OCI-LY1 (cell line): ENCODE measurements at regions not wholly inside any gene's neighbourhood (a gene's known extent, or its start where the extent isn't known, plus 50 kb on each side); places are given as distances from the start of the nearest gene placed in this dataset.
"Not testable (repeated sequence)": the region's sequence is repeated elsewhere in the genome, so short reads cannot be mapped to it uniquely, and the experiment has no call there.

ENCODE experiments used
- H2AFZ ChIP-seq: fragments of 200-600 bp; sonication (generic), shearing (Covaris generic); 2 replicates; pipeline ENCODE4 v1.6.0; 2014; ENCODE audit warnings: antibody characterized with exemption, mild to moderate bottlenecking, low read length
- H3F3A ChIP-seq: fragments of 200-600 bp; sonication (generic), shearing (Covaris generic); 2 replicates; pipeline ENCODE4 v1.6.0; 2014; ENCODE audit warnings: mild to moderate bottlenecking, antibody characterized with exemption, low read length, moderate library complexity; ENCODE audit not compliant: insufficient read depth
- H3K27ac ChIP-seq: fragments of 200-600 bp; sonication (generic); 2 replicates; pipeline ENCODE4 v1.5.1; 2014; ENCODE audit warnings: low read length, mixed run types, mild to moderate bottlenecking, low read depth; ENCODE audit not compliant: poor library complexity, severe bottlenecking
- H3K27me3 ChIP-seq: fragments of 200-600 bp; sonication (generic); 2 replicates; pipeline ENCODE4 v1.6.0; 2014; ENCODE audit warnings: antibody characterized with exemption, mild to moderate bottlenecking, low read length, moderate library complexity; ENCODE audit not compliant: insufficient read depth
- H3K36me3 ChIP-seq: fragments of 200-600 bp; sonication (generic); 2 replicates; pipeline ENCODE4 v1.6.1; 2014; ENCODE audit warnings: mild to moderate bottlenecking, antibody characterized with exemption, low read length, moderate library complexity, mixed read lengths; ENCODE audit not compliant: insufficient read depth
- H3K4me1 ChIP-seq: fragments of 200-600 bp; sonication (generic); 2 replicates; pipeline ENCODE4 v1.5.1; 2014; ENCODE audit warnings: mild to moderate bottlenecking, low read length, moderate library complexity; ENCODE audit not compliant: insufficient read depth, severe bottlenecking
- H3K4me2 ChIP-seq: fragments of 200-600 bp; sonication (generic), shearing (Covaris generic); 2 replicates; pipeline ENCODE4 v1.6.1; 2014; ENCODE audit warnings: low read length
- H3K4me3 ChIP-seq: fragments of 200-600 bp; sonication (generic); 2 replicates; pipeline ENCODE4 v1.5.1; 2014; ENCODE audit warnings: low read length, low read depth, mild to moderate bottlenecking, mixed read lengths; ENCODE audit not compliant: poor library complexity, severe bottlenecking
- H3K79me2 ChIP-seq: fragments of 200-600 bp; shearing (Covaris generic); 2 replicates; pipeline ENCODE4 v1.6.1; 2016; ENCODE audit warnings: mixed run types, low read length, mixed read lengths; ENCODE audit not compliant: insufficient read depth
- H3K9ac ChIP-seq: fragments of 200-600 bp; sonication (generic), shearing (Covaris generic); 2 replicates; pipeline ENCODE4 v1.6.1; 2014; ENCODE audit warnings: mild to moderate bottlenecking, low read length, mixed read lengths
- H3K9me2 ChIP-seq: fragments of 200-600 bp; sonication (generic), shearing (Covaris generic); 2 replicates; pipeline ENCODE4 v1.6.1; 2014; ENCODE audit warnings: low read depth, mild to moderate bottlenecking, low read length, mixed read lengths
- H3K9me3 ChIP-seq: fragments of 200-600 bp; shearing (Covaris generic); 2 replicates; pipeline ENCODE4 v1.6.1; 2014; ENCODE audit warnings: low read length, mixed read lengths
- H4K20me1 ChIP-seq: fragments of 200-600 bp; sonication (generic), shearing (Covaris generic); 2 replicates; pipeline ENCODE4 v1.6.0; 2016; ENCODE audit warnings: mild to moderate bottlenecking, low read length; ENCODE audit not compliant: insufficient read depth

GRCh38 chr2:131686164-131686893 lies 158.6 kb downstream of the CCDC74A start:
- not testable (repeated sequence) for H2AFZ ChIP-seq, H3F3A ChIP-seq, H3K9me2 ChIP-seq, H4K20me1 ChIP-seq, H3K9ac ChIP-seq, H3K27ac ChIP-seq, H3K79me2 ChIP-seq, H3K9me3 ChIP-seq, H3K27me3 ChIP-seq, H3K4me2 ChIP-seq, H3K4me3 ChIP-seq
- peaks cover 47% of the 10 kb centered on the region for H3K4me1 ChIP-seq
- peaks cover 20% of the 10 kb centered on the region for H3K36me3 ChIP-seq

GRCh38 chr2:131686894-131687238 lies 159.2 kb downstream of the CCDC74A start:
- H3F3A ChIP-seq, H3K9me2 ChIP-seq: not testable (repeated sequence)

DNA sequence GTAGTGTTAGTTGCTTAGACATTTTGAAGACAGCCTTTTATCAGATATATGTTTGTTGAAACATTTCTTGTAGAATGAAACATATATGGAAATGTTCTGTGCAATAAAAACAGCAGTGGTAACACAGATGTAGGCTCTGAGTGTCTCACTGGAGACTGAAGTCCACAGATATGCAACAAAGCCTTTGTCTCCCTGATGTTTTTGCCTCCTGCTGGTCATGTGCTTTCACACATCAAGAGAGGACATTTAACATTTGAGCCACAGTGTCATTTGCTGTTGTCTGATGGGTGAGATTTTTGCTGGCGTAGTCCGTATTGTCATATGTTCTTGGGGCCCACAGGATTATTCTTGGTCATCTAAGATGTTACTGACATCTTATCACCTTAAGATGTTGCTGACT lies 161.4 kb downstream of the CCDC74A start:
- H3K79me2 ChIP-seq, H3K9ac ChIP-seq, H3K27ac ChIP-seq, H3K4me2 ChIP-seq, H3K4me3 ChIP-seq, H3K9me3 ChIP-seq, H2AFZ ChIP-seq, H4K20me1 ChIP-seq, H3K27me3 ChIP-seq, H3F3A ChIP-seq, H3K9me2 ChIP-seq: not testable (repeated sequence)
- peaks cover 34% of the 10 kb centered on the region for H3K4me1 ChIP-seq
- peaks cover 20% of the 10 kb centered on the region for H3K36me3 ChIP-seq

More at GRCh38 chr2:131686894-131687238, 159.2 kb downstream of the CCDC74A start:
- not testable (repeated sequence) for H4K20me1 ChIP-seq, H3K4me2 ChIP-seq, H3K9me3 ChIP-seq, H3K27ac ChIP-seq, H3K79me2 ChIP-seq, H3K9ac ChIP-seq, H3K4me3 ChIP-seq, H3K27me3 ChIP-seq, H2AFZ ChIP-seq
- Histone ChIP-seq H3K4me1 (peaks cover 46% of the 10 kb centered on the region), H3K36me3 (peaks cover 20% of the 10 kb centered on the region)

DNA sequence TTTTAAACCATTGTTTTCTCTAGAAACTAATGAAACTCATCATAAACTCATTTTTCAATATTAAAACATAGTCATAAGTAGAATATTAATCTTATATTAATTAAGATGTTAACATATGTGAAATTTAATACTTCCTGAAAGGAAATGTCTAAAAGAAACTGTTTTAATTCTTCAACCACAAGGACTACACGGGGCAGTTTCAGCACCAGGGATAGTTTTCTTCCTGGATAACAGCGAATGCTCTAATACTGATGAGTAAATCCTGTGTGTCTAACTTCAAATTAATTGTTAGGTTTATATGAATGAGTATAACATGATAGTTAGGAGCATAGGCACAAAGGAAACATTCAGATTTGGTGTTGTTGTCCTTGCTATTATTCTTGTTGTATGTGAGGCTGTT lies 183.6 kb downstream of the CCDC74A start:
- not testable (repeated sequence) for H3K9ac ChIP-seq, H3F3A ChIP-seq, H3K4me1 ChIP-seq, H3K79me2 ChIP-seq, H4K20me1 ChIP-seq, H3K27me3 ChIP-seq, H2AFZ ChIP-seq, H3K4me3 ChIP-seq, H3K27ac ChIP-seq, H3K9me3 ChIP-seq, H3K9me2 ChIP-seq, H3K36me3 ChIP-seq, H3K4me2 ChIP-seq

DNA sequence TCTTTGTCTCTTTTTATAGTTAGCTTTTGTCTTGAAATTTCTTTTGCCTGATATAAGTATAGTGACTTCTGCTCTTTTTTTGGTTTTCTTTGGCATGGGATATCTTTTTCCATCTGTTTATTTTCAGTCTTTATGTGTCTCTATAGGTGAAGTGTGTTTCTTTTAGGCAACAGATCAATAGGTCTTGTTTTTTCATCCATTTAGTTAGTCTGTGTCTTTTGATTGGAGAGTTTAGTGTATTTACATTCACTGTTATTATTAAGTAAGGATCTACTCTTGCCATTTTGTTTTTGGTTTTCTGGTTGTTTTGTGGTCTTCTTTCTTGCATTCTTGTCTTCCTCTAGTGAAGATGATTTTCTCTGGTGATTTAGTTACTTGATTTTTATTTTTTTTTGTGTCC lies 190.2 kb downstream of the CCDC74A start:
- H3F3A ChIP-seq: not testable (repeated sequence)

DNA sequence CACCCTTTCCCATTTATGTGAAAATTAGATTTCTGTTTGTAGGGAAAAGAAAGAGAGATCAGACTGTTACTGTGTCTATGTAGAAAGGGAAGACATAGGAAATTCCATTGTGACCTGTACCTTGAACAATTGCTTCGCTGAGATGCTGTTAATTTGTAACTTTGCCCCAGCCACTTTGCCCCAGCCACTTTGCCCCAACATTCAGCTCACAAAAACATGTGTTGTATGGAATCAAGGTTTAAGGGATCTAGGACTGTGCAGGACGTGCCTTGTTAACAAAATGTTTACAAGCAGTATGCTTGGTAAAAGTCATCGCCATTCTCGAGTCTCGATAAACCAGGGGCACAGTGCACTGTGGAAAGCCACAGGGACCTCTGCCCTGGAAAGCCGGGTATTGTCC lies 193.5 kb downstream of the CCDC74A start:
- H3K9me3 ChIP-seq, H4K20me1 ChIP-seq, H3K4me2 ChIP-seq, H3F3A ChIP-seq, H2AFZ ChIP-seq, H3K4me1 ChIP-seq, H3K79me2 ChIP-seq, H3K36me3 ChIP-seq, H3K9ac ChIP-seq, H3K27me3 ChIP-seq, H3K27ac ChIP-seq, H3K9me2 ChIP-seq, H3K4me3 ChIP-seq: not testable (repeated sequence)

More for the DNA sequence above, 190.2 kb downstream of the CCDC74A start:
- not testable (repeated sequence) for H3K9me2 ChIP-seq, H2AFZ ChIP-seq, H3K4me3 ChIP-seq, H3K79me2 ChIP-seq, H3K27me3 ChIP-seq, H3K27ac ChIP-seq, H3K4me2 ChIP-seq, H4K20me1 ChIP-seq, H3K9ac ChIP-seq, H3K9me3 ChIP-seq, H3K4me1 ChIP-seq, H3K36me3 ChIP-seq

DNA sequence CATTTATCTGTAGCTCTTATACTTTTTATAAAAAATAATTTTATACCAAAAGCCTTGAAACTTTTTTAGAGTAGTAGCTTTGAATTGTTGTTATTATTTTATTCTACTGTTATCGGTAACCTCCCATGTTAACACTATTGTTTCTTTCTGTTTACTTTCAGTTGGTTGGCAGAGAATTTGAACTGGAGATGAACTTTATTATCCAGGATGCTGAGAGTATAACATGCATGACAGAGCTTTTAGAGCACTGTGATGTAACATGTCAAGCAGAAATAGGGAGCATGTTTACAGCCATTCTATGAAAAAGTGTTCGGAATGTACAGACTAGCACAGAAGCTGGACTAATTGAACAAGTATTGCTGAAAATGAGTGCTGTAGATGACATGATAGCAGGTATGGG lies 194.6 kb downstream of the CCDC74A start:
- not testable (repeated sequence) for H3K27me3 ChIP-seq, H3K4me2 ChIP-seq, H3K9me2 ChIP-seq, H3K9me3 ChIP-seq, H3K79me2 ChIP-seq, H3K27ac ChIP-seq, H3K9ac ChIP-seq, H3F3A ChIP-seq, H4K20me1 ChIP-seq, H3K36me3 ChIP-seq, H3K4me3 ChIP-seq, H3K4me1 ChIP-seq, H2AFZ ChIP-seq
